ENCODE measurements at regions not wholly inside any gene's neighbourhood (a gene's known extent, or its start where the extent isn't known, plus 50 kb on each side); places are given as distances from the start of the nearest gene placed in this dataset.

DNA sequence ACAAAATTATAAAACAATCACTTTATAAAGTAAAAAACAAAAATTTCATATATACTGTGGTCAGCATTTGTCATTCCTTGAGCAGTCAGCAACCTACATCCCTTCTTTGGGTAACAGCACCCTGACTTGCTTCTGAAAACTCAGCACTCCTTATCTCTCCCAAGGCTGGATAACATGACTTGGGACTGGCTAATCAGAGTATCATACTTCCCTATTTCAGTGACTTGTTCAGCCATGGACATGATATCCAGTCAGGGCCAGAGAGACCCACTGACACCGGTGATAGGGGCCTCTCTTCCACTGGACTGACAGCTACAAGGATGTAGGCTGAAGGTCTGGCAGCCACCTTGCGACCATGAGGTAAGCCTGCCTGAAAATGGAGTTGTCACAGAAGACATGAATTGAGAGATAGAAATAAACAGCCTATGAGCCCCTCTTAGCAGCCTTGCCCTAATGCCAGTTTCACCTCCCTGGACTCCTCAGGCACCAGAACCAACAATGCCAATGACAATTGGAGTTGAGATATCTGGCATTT is 84.4 kb upstream of the NEBL start:
- Histone ChIP-seq H3K27ac (ENCODE audit: low read length) (no peak overlapping the region), H4K20me1 (ENCODE audit: insufficient read depth) (no peaks in the 10 kb centered on the region), H3K4me3 (ENCODE audit: low read length) (no peak overlapping the region), H3K36me3 (ENCODE audit: insufficient read depth, low read length) (no peaks in the 10 kb centered on the region), H2AFZ (ENCODE audit: low read depth, low read length) (no peak overlapping the region), H3K4me2 (ENCODE audit: low read length) (no peak overlapping the region), H3F3A (ENCODE audit: insufficient read depth, low read length, poor library complexity, severe bottlenecking) (no peaks in the 10 kb centered on the region), H3K27me3 (ENCODE audit: insufficient read depth, low read depth, low read length) (no peaks in the 10 kb centered on the region), H3K9me3 (ENCODE audit: low read length) (no peaks in the 10 kb centered on the region), H3K9ac (ENCODE audit: low read length) (no peak overlapping the region), H3K79me2 (replicated peaks; ENCODE audit: insufficient read depth, low read length) (no peaks in the 10 kb centered on the region), H3K9me2 (ENCODE audit: insufficient read depth, low read length) (no peaks in the 10 kb centered on the region)
- no peak for TF ChIP-seq MXI1 (conservative IDR thresholded peaks at IDR 0.05; ENCODE audit: poor library complexity, severe bottlenecking)
- no peak for TF ChIP-seq SMC3 (conservative IDR thresholded peaks at IDR 0.05; ENCODE audit: poor library complexity)

DNA sequence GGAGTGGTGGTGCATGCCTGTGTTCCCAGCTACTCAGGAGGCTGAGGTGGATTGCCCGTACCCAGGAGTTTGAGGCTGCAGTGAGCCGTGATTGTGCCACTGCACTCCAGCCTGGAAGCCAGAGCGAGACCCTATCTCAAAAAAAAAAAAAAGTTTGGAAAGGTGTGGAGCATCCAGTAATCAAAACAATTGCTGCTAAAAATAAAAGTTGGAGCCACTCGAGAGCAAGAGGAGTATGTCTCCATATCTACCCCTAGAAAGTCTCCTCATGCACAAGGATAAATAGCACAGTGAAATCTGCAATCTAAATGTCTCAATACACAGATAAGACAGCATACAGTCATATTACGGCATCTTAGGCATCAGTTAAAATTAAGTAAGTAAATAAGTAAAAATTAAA is 81.5 kb upstream of the NEBL start:
- Histone ChIP-seq H3K79me2 (replicated peaks; ENCODE audit: insufficient read depth, low read length) (no peaks in the 10 kb centered on the region), H3K9me2 (ENCODE audit: insufficient read depth, low read length) (no peaks in the 10 kb centered on the region), H3F3A (ENCODE audit: insufficient read depth, low read length, poor library complexity, severe bottlenecking) (no peaks in the 10 kb centered on the region), H2AFZ (ENCODE audit: low read depth, low read length) (no peak overlapping the region), H3K9me3 (ENCODE audit: low read length) (no peaks in the 10 kb centered on the region), H3K27ac (ENCODE audit: low read length) (no peak overlapping the region), H4K20me1 (ENCODE audit: insufficient read depth) (no peaks in the 10 kb centered on the region), H3K36me3 (ENCODE audit: insufficient read depth, low read length) (no peaks in the 10 kb centered on the region), H3K9ac (ENCODE audit: low read length) (no peak overlapping the region), H3K4me3 (ENCODE audit: low read length) (no peak overlapping the region), H3K27me3 (ENCODE audit: insufficient read depth, low read depth, low read length) (no peaks in the 10 kb centered on the region), H3K4me2 (ENCODE audit: low read length) (no peak overlapping the region)
- no peak for TF ChIP-seq SMC3 (conservative IDR thresholded peaks at IDR 0.05; ENCODE audit: poor library complexity)
- TF ChIP-seq EP300 (conservative IDR thresholded peaks at IDR 0.05; ENCODE audit: poor library complexity, severe bottlenecking), result no peak
- no peak for TF ChIP-seq EZH2 (IDR thresholded peaks at IDR 0.05; ENCODE audit: borderline replicate concordance, insufficient read depth, low read length, poor library complexity, severe bottlenecking)
- TF ChIP-seq TAF1 (IDR thresholded peaks at IDR 0.05; ENCODE audit: low read depth), result no peak
- TF ChIP-seq, protein P1, sequence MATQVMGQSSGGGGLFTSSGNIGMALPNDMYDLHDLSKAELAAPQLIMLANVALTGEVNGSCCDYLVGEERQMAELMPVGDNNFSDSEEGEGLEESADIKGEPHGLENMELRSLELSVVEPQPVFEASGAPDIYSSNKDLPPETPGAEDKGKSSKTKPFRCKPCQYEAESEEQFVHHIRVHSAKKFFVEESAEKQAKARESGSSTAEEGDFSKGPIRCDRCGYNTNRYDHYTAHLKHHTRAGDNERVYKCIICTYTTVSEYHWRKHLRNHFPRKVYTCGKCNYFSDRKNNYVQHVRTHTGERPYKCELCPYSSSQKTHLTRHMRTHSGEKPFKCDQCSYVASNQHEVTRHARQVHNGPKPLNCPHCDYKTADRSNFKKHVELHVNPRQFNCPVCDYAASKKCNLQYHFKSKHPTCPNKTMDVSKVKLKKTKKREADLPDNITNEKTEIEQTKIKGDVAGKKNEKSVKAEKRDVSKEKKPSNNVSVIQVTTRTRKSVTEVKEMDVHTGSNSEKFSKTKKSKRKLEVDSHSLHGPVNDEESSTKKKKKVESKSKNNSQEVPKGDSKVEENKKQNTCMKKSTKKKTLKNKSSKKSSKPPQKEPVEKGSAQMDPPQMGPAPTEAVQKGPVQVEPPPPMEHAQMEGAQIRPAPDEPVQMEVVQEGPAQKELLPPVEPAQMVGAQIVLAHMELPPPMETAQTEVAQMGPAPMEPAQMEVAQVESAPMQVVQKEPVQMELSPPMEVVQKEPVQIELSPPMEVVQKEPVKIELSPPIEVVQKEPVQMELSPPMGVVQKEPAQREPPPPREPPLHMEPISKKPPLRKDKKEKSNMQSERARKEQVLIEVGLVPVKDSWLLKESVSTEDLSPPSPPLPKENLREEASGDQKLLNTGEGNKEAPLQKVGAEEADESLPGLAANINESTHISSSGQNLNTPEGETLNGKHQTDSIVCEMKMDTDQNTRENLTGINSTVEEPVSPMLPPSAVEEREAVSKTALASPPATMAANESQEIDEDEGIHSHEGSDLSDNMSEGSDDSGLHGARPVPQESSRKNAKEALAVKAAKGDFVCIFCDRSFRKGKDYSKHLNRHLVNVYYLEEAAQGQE (IDR thresholded peaks at IDR 0.05; ENCODE audit: borderline replicate concordance), result no peak
- TF ChIP-seq, protein P2, sequence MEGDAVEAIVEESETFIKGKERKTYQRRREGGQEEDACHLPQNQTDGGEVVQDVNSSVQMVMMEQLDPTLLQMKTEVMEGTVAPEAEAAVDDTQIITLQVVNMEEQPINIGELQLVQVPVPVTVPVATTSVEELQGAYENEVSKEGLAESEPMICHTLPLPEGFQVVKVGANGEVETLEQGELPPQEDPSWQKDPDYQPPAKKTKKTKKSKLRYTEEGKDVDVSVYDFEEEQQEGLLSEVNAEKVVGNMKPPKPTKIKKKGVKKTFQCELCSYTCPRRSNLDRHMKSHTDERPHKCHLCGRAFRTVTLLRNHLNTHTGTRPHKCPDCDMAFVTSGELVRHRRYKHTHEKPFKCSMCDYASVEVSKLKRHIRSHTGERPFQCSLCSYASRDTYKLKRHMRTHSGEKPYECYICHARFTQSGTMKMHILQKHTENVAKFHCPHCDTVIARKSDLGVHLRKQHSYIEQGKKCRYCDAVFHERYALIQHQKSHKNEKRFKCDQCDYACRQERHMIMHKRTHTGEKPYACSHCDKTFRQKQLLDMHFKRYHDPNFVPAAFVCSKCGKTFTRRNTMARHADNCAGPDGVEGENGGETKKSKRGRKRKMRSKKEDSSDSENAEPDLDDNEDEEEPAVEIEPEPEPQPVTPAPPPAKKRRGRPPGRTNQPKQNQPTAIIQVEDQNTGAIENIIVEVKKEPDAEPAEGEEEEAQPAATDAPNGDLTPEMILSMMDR (IDR thresholded peaks at IDR 0.05; ENCODE audit: poor library complexity, severe bottlenecking), result no peak
- TF ChIP-seq RAD21 (conservative IDR thresholded peaks at IDR 0.05), result no peak
- no peak for TF ChIP-seq POLR2AphosphoS5 (IDR thresholded peaks at IDR 0.05)

DNA sequence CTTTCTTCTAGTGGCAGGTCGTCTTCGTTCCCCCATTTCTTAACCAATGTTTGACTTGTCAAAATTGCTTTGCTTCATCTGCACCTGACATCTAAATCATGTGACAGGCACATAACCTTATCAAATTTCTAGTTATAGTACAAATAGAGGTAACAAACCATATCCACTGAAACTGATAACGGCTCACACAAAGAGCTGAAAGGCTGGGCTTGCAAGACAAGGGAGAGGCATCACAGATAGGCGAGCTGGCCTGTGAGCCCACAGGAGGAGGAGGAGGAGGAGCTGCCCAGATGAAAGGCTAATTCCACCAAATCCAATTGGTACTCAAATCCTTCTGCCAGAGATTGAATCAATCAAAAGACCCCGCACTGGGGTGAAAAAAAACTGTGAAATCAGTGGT is 80.2 kb upstream of the NEBL start:
- Histone ChIP-seq H3K27ac (ENCODE audit: low read length) (no peak overlapping the region), H3K4me3 (ENCODE audit: low read length) (no peak overlapping the region)

More for the DNA sequence above, 80.2 kb upstream of the NEBL start:
- H3K27me3 ChIP-seq (ENCODE audit: insufficient read depth, low read depth, low read length), result no peaks in the 10 kb centered on the region
- H2AFZ ChIP-seq (ENCODE audit: low read depth, low read length), result no peak overlapping the region
- H3K9me3 ChIP-seq (ENCODE audit: low read length), result no peaks in the 10 kb centered on the region
- no peak overlapping the region for H3K9ac ChIP-seq (ENCODE audit: low read length)
- H3K36me3 ChIP-seq (ENCODE audit: insufficient read depth, low read length), result no peaks in the 10 kb centered on the region
- no peaks in the 10 kb centered on the region for H3K9me2 ChIP-seq (ENCODE audit: insufficient read depth, low read length)
- H3K4me2 ChIP-seq (ENCODE audit: low read length), result no peak overlapping the region
- TF ChIP-seq TAF1 (IDR thresholded peaks at IDR 0.05; ENCODE audit: low read depth) (no peak), EP300 (conservative IDR thresholded peaks at IDR 0.05; ENCODE audit: poor library complexity, severe bottlenecking) (no peak), SMC3 (conservative IDR thresholded peaks at IDR 0.05; ENCODE audit: poor library complexity) (no peak), MXI1 (conservative IDR thresholded peaks at IDR 0.05; ENCODE audit: poor library complexity, severe bottlenecking) (no peak), POLR2AphosphoS5 (IDR thresholded peaks at IDR 0.05) (no peak), EZH2 (IDR thresholded peaks at IDR 0.05; ENCODE audit: borderline replicate concordance, insufficient read depth, low read length, poor library complexity, severe bottlenecking) (no peak), RAD21 (conservative IDR thresholded peaks at IDR 0.05) (no peak)
- TF ChIP-seq, protein P1 (IDR thresholded peaks at IDR 0.05; ENCODE audit: borderline replicate concordance), result no peak
- TF ChIP-seq, protein P2 (IDR thresholded peaks at IDR 0.05; ENCODE audit: poor library complexity, severe bottlenecking), result no peak
- H3K79me2 ChIP-seq (replicated peaks; ENCODE audit: insufficient read depth, low read length), result no peaks in the 10 kb centered on the region
- no peaks in the 10 kb centered on the region for H4K20me1 ChIP-seq (ENCODE audit: insufficient read depth)
- H3F3A ChIP-seq (ENCODE audit: insufficient read depth, low read length, poor library complexity, severe bottlenecking), result no peaks in the 10 kb centered on the region
